GM20000 (cell line): ENCODE measurements at regions not wholly inside any gene's neighbourhood (a gene's known extent, or its start where the extent isn't known, plus 50 kb on each side); places are given as distances from the start of the nearest gene placed in this dataset.

Source experiments
- DNase-seq: peaks from one replicate; pipeline ENCODE4 v3.0.0; 2012; ENCODE audit warnings: low spot score
- CTCF ChIP-seq: IDR thresholded peaks from 2 replicates; pipeline ENCODE4 v1.5.1; 2012; ENCODE audit warnings: mild to moderate bottlenecking, control low read depth; ENCODE audit errors: extremely low read depth, missing control alignments

- no peak for TF ChIP-seq CTCF
- DNase-seq = no peak
These were observed 653.3 kb upstream of the POU3F3 start for GRCh38 chr2:104200533-104201168.

DNA sequence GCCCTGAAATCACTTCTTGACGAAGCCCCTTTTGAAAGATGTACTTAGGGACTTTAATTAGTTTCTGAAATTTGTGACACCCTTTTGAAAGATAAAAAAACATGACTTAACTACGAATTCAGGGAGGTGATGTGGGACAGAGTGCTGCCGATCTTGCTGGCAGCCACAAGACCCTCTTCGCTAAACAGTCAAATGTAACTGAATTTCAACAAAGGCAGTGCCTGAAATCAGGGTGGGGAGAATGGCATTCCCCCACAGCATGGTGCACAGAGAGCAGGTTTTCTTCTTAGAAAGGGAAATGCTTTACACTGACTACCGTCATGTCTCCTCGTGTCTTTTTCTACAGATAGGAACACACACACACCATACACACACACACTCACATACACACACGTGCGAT lies 640.2 kb upstream of the POU3F3 start:
- no peak for DNase-seq
- no peak for TF ChIP-seq CTCF

DNA sequence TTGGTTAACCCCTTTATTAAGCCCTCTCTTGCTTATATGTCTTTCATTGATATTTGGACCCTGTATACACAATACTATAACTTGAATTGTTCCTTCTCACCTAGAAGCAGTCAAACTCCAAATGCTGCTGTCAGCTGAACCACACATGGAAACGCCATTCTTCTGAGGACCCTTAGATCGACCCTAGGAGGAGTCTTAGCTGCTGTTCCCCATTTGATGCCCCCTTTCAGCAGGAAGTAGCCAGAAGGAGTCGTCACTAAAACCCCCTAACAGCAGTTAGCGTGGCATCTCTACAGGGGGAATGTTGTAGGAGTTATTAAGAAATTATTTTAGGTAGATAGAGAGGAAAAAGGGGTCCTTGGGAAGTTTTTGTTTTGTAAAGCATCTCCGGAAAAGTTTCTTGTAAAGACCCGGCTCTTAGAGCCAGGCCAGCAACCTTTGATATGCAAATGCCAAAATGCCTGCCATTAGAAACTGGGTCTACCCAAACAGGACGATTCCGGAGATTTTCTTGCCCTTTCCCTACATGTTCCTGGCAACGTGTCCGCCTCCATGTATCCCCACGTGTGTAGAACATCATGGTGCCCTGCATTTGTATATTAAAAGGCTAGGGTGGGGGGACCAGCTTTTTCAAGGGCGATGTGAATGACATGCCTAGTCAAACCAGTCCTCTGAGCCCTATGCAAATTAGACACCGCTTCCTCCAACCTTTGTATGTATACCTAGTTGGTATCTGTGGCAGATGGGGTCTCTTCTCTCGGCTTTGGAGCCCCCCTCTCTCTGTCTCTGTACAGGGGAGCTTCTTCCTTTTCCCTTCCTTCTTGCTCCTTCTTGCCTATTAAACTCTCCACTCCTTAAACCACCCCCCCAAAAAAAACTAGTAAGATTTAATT lies 638.4 kb upstream of the POU3F3 start:
- no peak for DNase-seq
- no peak for TF ChIP-seq CTCF

DNA sequence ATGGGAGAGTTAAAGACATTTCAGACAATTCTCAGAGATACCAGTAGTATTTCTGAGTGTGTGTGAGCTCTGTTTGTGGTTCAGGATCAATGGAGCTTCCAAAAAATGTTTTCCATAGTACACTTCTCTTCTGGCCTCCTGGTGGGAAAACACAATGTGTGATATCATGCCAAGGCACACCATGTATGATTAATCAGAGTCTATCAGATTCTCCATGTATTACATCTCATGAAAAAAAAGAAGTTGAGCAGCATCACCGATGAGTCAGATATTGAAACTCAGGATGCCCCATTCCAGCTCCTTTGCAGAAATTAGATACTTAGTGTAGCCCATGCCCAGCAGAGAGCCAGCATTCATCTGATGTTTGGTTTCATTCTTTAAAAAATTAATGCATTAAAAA lies 620.3 kb upstream of the POU3F3 start:
- DNase-seq = no peak
- no peak for TF ChIP-seq CTCF

GRCh38 chr2:104236491-104236890 lies 617.4 kb upstream of the POU3F3 start:
- DNase-seq = no peak
- no peak for TF ChIP-seq CTCF

DNA sequence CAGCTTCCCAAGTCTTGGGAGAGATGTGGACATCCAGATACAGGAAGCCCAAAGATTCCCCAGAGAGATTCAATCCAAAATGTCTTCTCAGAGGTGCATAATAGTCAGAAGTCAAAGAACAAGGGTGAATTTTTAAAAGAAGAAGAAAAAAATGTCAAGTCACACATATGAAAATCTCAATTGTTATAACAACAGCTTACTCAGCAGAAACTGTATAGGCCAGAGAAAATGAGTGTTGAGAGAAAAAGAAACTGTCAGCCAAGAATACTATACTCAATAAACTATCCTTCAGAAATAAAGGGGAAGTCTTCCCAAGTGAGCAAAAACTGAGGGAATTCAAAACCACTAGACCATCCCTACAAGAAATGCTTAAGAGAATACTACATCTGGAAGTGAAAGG lies 612.9 kb upstream of the POU3F3 start:
- TF ChIP-seq CTCF = no peak
- DNase-seq = no peak

GRCh38 chr2:104249629-104250028 lies 604.3 kb upstream of the POU3F3 start:
- TF ChIP-seq CTCF = no peak

More at GRCh38 chr2:104249629-104250028, 604.3 kb upstream of the POU3F3 start:
- no peak for DNase-seq
